ENCODE measurements at regions not wholly inside any gene's neighbourhood (a gene's known extent, or its start where the extent isn't known, plus 50 kb on each side); places are given as distances from the start of the nearest gene placed in this dataset.

DNA sequence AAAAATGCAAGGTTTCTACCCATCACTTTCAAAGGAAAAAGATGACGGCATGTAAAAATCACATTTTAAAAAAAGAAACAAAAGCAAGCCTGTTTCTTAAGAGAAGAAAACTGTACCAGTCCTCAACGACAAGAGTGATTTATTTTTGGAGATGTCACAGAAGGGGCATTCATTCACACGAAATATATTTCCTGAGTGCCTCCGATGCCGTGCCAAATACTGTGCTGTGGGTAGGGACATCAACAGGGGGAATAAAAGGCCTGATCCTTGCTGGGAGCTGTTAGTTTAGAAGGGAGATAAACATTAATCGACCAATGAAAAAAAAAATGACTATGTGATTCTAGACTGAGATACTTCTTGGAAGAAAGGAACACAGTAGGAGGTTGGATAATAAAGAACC is 297.5 kb upstream of the SOX5 start:
- no peak for TF ChIP-seq SNRNP70 (IDR thresholded peaks at IDR 0.05; ENCODE audit: low read depth, low read length)
- no peak for TF ChIP-seq ZNF276 (CRISPR knock-in tag; IDR thresholded peaks at IDR 0.05; ENCODE audit: low read depth)
- TF ChIP-seq ZFY (CRISPR knock-in tag; IDR thresholded peaks at IDR 0.05): no peak
- TF ChIP-seq ZNF772 (CRISPR knock-in tag; IDR thresholded peaks at IDR 0.05): no peak
- TF ChIP-seq, protein P1, sequence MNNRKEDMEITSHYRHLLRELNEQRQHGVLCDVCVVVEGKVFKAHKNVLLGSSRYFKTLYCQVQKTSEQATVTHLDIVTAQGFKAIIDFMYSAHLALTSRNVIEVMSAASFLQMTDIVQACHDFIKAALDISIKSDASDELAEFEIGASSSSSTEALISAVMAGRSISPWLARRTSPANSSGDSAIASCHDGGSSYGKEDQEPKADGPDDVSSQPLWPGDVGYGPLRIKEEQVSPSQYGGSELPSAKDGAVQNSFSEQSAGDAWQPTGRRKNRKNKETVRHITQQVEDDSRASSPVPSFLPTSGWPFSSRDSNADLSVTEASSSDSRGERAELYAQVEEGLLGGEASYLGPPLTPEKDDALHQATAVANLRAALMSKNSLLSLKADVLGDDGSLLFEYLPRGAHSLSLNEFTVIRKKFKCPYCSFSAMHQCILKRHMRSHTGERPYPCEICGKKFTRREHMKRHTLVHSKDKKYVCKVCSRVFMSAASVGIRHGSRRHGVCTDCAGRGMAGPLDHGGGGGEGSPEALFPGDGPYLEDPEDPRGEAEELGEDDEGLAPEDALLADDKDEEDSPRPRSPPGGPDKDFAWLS (CRISPR knock-in tag; IDR thresholded peaks at IDR 0.05; ENCODE audit: borderline replicate concordance): no peak
- TF ChIP-seq HNRNPL (IDR thresholded peaks at IDR 0.05; ENCODE audit: low read depth, low read length): no peak
- no peak for TF ChIP-seq E2F2 (CRISPR knock-in tag; IDR thresholded peaks at IDR 0.05; ENCODE audit: borderline replicate concordance)
- no peak for TF ChIP-seq HNF4G (IDR thresholded peaks at IDR 0.05; ENCODE audit: borderline replicate concordance, low read depth, low read length)
- TF ChIP-seq HNF4G (CRISPR knock-in tag; IDR thresholded peaks at IDR 0.05; ENCODE audit: borderline replicate concordance, low read depth): no peak
- no peak for TF ChIP-seq ZNF501 (CRISPR knock-in tag; IDR thresholded peaks at IDR 0.05)
- TF ChIP-seq SOX5 (CRISPR knock-in tag; IDR thresholded peaks at IDR 0.05; ENCODE audit: borderline replicate concordance): no peak
- TF ChIP-seq GPBP1L1 (CRISPR knock-in tag; IDR thresholded peaks at IDR 0.05): no peak
- no peak for TF ChIP-seq NFAT5 (CRISPR knock-in tag; IDR thresholded peaks at IDR 0.05)
- ATAC-seq (no peak), FAIRE-seq (no peak), DNase-seq (ENCODE audit: low spot score) (no peak)
- CTCF ChIA-PET (ENCODE audit: low intra/inter-chr PET ratio, low total read pairs): no interaction called here
- no peak overlapping the region for H3K27ac ChIP-seq (ENCODE audit: extremely low read length, insufficient read depth, low read length)
- POLR2A ChIA-PET: no interaction called here
- in situ Hi-C loops (cut with HindIII; ENCODE audit: extremely low pct_ligation_motif_present, low pct_unique_long_range_greater_than_20kb) (no loop called here), intact Hi-C loops (cut with micrococcal nuclease; ENCODE audit: unreplicated experiment) (no loop called here)
- no TSS peak for BruUV-seq (replicated peaks)
- 56% methylated on average over 6 of the region's 6 CpGs for WGBS (ENCODE audit: low lambda C conversion rate)
- no peak overlapping the region for H3K4me3 ChIP-seq (replicated peaks in 1 of 3; ENCODE audit: insufficient read depth in 1 of 3, low read depth in 2 of 3, low read length in 3 of 3)
- H3K79me2 ChIP-seq (ENCODE audit: insufficient read depth, low read length): no peaks in the 10 kb centered on the region
- no peak overlapping the region for H3K4me2 ChIP-seq (ENCODE audit: low read depth, low read length)
- H3K4me1 ChIP-seq (ENCODE audit: insufficient read depth, low read length): no peaks in the 10 kb centered on the region
- no peaks in the 10 kb centered on the region for H3K9me3 ChIP-seq (ENCODE audit: low read length)
- H3K27me3 ChIP-seq (ENCODE audit: control insufficient read depth in 1 of 2, insufficient read depth in 2 of 2, low read length in 2 of 2): peaks cover 0 to under 1% of the 10 kb centered on the region in 2 experiments; a peak in 1 of 5 replicates
- no peak overlapping the region for H2AFZ ChIP-seq (ENCODE audit: low read length)
- H3K9ac ChIP-seq (ENCODE audit: insufficient read depth, low read depth, low read length): no peak overlapping the region
- no peaks in the 10 kb centered on the region for H3K36me3 ChIP-seq (replicated peaks in 1 of 2; ENCODE audit: control insufficient read depth in 1 of 2, insufficient read depth in 2 of 2, low read length in 2 of 2)
- H4K20me1 ChIP-seq (ENCODE audit: insufficient read depth, low read length): no peaks in the 10 kb centered on the region

Data from HepG2 (cell line).